NCI-H1436 (cell line): ENCODE measurements at regions not wholly inside any gene's neighbourhood (a gene's known extent, or its start where the extent isn't known, plus 50 kb on each side); places are given as distances from the start of the nearest gene placed in this dataset.

Experiments
- DNase-seq: peaks from one replicate; lab custom pipeline; 2025; lab: John Stamatoyannopoulos, UW

DNA sequence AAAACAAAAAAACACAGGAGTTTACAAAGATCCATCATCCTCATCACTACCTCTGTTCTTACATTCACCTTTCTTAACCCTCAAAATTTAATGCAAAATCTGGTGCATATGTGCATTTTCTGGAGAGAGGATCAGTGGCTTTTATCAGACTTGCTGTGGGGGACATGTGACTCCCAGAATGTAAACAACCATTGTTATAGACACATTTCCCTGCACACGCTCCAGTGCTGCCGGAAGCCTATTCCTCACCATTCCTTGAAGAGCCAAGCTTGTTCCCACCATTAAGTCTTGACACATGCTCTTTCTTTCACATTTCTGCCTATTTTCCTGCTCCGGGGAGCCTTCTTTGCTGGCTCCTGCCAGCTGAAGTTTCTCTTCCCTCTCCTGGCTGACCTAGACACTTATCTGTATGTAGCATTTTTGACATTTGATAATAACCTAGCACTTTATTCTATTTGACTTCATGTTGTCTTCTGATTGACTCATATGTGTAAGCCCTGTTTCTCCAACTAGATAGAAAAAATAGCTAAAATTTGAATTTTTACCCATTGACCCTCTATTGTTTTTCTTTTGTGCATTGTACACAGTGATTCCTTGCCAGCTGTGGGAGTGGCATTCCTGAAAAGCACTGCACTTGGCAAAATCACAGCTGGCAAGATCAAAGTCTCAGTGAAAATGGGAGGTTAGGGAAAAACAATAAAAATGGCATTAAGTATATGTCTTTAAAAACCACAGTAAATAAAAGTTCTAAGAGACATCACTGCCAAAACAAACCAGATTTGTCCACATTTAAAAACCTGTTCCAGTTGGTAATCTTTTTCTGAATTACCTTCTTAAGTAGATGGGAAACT is 76.8 kb upstream of the CIBAR2 start:
- no peak for DNase-seq

DNA sequence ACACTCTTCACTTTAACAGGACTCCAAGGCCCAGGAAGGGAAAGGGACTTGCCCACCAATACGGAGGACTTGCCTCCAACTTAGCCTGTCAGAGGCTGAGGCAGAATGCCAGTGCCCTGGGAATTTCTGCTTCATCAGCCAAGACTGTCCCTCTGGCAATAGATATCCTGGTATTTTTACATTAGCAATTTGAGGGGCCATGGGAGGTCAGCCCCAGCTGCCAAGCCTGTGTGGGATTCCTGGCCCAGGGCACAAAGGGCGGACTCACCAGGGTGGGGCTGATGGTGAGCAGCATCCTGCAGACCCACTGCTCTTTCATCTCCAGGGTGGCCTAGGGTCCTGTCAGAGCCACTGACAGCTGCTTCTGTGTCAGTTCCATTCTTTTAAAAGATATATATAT is 78.3 kb upstream of the CIBAR2 start:
- no peak for DNase-seq

DNA sequence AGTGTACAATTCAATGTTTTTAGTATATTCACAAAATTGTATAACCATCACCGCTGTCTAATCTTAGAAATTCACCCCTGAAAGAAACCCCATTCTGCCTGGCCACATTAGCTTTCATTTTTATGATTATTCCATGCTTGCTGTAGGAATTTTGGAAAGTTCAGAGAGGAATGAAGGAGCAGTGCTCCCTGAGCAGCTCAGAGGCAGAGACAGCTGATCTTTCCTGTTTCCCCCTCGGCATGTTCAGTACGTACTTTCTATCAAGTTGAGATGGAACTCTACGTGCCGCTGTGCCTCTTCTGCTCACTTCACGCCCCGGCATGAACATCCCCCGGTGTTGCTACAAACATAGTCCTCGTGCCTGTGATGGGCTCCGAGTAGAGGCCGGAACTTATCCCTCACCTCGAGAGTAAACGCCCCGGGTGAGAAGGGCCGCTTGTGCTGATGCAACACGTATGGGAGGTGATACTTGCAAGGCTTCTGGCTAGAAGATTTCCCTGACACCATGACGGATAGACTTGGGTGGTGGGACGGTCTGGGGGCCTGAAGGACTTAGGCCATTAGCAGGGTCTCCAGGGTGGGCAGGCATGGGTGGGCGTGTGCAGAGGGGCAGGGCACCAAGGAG is 79.2 kb upstream of the CIBAR2 start:
- DNase-seq: no peak

DNA sequence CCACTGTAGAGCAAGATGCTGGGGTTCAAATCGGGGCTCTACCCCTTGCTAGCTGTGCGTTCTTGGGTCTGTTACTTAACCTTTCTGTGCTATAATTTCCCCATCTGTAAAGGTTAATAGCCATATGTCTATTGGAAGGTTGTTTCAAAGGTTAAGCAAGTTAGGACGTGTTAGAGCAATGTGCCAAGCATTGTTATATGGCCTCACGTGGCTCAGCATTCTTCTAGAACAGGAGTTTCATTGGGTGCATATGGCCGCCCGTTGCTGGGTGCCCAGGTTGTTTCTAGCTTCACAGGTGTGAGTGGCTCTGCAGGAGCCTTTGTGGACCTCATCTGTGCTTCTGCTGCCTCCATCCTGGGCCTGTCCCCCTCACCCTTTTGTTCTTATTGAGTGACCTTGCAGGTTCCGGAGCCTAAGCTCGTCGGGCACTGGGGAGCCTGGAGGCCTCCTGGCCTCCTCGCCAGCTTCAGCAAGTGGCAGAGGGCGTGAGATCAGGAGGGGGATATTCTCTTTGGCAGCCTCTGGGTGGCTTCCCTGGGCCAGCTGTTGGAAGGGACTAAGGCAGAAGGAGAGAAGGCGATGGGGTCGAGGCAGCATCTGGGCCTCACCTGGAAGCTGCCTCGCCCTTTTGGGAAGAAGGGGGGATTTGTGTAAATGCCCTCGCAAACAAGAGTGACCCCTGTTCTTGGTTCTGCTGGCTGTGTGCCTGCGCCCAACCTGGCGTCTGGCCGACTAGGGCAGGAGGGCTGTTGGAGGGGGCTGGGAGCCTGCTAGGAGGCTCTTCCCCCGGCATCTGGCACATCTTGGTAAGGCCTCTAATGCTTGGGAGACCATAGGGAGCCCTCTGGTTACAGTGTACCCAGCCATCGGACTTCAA is 80.2 kb upstream of the CIBAR2 start:
- no peak for DNase-seq

DNA sequence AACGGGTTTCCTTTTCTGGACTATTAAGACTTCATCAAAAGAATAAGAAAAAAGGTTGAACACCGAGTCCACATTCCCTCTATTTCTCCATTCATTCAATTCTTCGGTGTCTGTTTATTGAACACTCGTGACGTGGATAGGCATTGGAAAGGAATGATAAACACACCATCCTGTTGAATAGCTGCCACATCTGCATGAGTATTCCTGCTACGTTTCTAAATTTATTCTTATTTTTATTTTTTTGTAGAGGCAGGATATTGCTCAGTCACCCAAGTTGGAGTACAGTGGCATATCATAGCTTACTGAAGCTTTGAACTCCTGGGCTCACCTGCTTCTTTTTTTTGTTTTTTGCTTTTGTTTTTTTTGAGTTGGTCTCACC is 80.8 kb upstream of the CIBAR2 start:
- DNase-seq: no peak

- no peak for DNase-seq
Observed at GRCh38 chr16:85193876-85194275, 81.6 kb upstream of the CIBAR2 start.

- no peak for DNase-seq
Observed at GRCh38 chr16:85194307-85195270, 82.3 kb upstream of the CIBAR2 start.

GRCh38 chr16:85195271-85195647 is 83.0 kb upstream of the CIBAR2 start:
- DNase-seq: no peak

GRCh38 chr16:85195900-85196772 is 83.9 kb upstream of the CIBAR2 start:
- no peak for DNase-seq

- no peak for DNase-seq
Observed at GRCh38 chr16:85196976-85197375, 84.7 kb upstream of the CIBAR2 start.

- no peak for DNase-seq
Observed at GRCh38 chr16:85197611-85198566, 85.6 kb upstream of the CIBAR2 start.

DNA sequence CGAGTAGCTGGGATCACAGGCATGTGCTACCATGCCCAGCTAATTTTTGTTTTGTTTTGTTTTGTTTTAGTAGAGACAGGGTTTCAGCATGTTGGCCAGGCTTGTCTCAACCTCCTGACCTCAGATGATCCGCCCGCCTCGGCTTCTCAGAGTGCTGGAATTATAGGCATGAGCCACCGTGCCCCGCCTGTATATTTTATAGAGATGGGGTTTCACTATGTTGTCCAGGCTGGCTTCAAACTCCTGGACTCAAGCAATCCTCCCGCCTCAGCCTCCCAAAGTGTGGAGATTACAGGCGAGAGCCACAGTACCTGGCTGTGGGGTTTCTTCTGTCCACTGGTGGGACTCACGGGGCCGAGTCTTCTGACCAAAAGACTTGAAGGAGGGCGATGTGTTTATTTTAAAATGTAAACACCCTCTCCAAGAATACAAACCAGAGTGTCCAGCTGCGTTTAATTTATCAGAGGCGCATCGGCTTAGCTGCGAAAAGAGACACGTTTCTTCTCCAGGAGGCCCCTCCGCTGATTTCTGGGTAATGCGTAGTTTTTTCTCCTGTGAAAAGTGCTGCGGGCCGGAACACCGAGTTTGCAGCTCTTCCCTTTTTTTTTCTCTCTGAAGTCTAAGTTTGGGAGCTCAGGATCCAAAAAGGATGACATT is 86.9 kb upstream of the CIBAR2 start:
- no peak for DNase-seq

DNA sequence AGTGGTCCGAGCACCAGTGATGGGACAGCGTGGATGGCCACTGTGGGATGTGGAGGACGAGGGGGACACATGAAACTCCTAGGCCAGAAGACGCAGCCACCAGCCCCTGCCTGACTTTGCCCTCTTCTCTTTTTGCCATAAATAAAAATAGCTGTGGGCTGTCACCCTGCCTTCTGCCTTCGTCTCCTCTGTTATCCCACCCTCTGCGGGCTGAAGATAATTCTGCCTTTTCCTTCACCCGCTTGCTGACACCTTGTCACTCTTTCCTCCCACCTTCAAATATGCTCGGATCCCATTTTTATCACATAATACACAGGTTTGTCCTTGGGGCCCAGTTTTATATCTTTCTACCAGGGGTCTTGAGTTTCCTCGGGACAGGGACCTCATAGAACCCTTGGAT is 87.6 kb upstream of the CIBAR2 start:
- no peak for DNase-seq

DNA sequence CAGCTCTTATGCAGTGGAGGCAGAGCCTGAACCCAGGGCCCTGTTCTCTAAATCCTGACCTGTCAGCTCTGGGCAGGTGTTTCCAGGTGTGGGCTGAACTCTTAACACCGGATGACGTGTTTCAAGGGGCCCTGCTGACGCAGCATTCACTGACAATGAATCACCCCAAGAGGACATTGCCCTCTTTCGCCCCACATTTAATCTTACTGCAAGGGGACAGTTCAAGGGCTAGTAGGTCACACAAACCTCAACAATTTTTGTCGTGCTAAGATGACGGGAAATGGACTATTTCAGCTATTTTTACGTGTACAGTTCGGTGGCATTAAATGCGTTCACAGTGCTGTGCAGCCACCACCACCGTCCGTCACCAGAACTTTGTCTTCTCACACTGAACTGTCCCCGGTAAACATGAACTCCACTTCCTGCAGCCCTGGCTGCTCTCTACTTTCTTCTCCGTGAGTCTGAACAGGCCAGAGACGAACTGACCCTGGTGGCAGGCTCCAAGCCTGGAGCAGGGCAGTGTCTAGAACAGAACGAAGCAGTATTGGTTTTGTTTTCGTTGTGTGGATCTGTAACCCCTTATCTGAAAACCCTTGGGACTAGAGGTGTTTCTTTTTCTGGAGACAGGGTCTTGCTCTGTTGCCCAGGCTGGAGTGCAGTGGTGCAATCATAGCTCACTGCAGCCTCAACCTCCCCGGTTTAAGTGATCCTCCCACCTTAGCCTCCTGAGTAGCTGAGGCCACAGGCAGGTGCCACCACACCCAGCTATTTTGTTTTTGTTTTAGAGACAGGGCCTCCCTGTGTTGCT is 88.4 kb upstream of the CIBAR2 start:
- no peak for DNase-seq

DNA sequence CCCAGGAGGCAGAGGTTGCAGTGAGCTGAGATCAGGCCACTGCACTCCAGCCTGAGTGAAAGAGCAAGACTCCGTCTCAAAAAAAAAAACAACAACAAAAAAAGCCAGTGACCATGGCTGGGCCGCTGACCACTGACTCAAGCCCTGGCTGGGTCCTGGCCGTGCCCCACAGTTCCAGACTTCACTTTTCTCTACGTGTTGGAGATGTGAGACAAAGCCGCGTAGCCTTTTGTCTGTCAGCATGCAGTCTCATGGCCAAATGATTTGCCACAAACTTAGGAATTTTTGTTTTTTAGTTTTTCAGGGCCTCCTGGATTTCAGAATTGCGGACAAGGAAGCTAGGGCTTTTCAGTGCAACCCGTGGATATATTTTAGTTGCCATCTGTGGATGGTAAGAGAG is 89.3 kb upstream of the CIBAR2 start:
- DNase-seq: no peak

DNA sequence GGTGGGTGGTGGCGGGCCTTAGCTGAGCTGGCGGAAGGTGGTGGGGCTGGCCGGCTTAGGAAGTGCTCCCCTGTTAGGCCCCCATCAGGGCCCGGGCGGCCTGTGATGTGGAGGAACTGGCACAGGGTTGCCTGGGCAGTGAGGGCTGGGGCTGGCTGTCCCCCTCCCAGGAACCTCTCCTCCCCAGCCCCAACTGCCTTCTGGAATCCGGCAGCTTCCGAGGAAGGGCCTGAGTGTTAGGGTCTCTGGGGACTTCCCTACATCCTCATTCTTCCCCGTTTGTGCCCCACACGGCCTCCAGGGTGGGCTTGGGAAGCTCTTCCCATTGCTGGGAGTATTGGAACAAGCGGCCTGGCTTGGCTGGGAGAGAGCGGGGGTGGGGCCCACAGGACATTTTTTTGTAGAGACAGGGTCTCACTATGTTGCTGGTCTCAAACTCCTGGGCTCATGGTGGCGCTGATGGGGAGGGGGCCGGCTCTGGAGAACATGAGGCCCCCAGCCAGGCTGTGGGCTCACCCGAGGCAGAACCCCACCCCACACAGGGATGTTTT is 89.9 kb upstream of the CIBAR2 start:
- DNase-seq: no peak

DNA sequence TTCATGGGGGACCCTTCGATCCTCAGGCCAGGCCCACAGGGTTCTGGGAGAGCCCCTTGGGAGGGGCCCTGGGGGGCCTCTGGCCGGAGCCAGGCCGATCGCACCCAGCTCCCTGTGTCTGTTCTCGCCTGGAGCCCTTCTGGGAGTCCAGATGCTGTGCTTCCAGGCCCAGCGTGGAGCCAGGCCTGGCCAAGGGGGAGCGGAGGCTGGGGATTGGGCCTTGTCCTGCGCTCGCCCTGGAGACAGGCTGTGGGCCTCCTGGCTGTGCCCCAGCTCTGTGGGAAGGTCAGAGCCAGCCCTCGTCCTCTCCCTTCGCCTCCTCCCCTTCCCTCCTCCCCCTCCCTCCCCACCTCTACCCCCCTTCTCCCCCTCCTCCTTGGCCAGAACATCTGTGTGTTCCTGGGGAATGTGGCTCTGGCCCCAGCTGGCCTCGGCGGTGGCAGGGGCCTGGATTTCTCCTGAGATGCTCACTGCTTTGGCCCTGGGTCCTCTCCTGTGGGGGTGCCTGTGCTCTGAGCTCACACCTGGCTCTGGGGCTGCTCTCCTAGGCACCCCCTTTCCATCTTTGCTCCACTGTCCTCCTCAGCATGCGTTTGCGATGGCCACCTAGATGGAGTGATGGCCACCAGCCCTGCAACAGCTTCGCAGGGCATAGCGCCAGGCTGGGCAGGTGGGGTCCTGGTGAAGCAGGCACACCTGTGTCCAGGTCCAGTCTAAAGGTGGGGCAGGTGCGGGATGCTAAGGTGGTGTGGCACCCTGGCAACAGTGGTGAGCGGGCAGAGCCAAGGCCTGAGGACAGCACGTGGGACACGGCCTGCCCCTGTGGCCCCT is 90.6 kb upstream of the CIBAR2 start:
- no peak for DNase-seq
